IPS DF 19.7 (cell line): ENCODE measurements at regions not wholly inside any gene's neighbourhood (a gene's known extent, or its start where the extent isn't known, plus 50 kb on each side); places are given as distances from the start of the nearest gene placed in this dataset.
"Not testable (repeated sequence)": the region's sequence is repeated elsewhere in the genome, so short reads cannot be mapped to it uniquely, and the experiment has no call there.

Source experiments
- DNase-seq: peaks from one replicate; pipeline ENCODE4 v3.0.0-alpha.2; 2013; ENCODE audit warnings: low read depth, low spot score

DNA sequence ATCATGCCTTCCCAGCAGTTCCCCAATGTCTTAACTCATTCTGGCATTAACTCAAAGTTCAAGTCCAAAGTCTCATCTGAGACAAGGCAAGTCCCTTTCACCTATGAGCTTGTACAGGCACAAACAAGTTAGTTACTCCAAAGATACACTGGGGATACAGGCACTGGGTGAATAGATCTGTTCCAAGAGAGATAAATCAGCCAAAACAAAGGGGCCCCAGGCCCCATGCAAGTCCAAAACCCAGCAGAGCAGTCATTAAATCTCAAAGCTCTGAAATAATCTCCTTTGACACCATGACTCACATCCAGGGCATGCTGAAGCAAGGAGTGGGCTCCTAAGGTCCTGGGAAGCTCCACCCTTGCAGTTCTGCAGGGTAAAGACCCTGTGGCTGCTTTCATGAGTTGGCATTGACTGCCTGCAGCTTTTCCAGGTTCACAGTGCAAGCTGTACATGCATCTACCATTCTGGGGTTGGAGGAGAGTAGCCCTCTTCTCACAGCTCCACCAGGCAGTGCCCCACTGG, 332.2 kb upstream of the KIF2B start:
- DNase-seq: no peak

DNA sequence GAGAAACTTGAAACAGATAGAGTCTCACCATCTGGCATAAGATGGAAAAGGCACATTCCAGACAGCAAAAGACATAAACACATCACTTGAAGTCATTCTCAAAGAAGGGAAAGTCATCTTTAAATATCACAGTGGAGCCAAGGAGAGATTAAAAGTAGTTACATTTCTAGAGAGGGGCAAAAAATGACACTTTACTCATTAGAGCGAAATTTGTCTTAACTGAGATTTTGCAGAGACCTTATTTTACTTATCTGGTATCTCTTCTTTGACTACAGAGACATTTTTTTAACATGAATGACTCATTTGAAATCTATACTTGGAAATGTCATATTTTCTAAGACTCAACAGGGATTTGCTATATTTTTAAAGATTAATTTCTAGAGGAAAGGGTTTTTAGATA, 339.0 kb upstream of the KIF2B start:
- DNase-seq: no peak

DNA sequence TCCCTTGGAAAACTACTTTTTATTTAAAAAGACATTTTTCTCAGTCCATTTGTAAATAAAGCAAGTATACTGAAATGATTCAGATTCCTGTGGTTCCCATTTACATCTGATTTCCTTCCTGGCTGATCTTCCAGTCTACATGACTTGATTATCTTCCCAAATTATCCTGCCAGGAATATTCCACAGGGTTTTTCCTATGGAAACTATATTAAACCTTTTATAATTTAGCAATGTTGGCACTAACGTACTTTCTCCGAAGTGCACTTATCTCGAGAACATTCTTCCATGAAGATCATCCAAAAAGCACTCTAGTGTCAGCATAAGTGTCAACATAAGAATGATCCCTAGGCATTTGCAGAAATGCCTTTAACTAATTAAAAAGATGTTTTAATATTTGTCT, 347.7 kb upstream of the KIF2B start:
- no peak for DNase-seq

DNA sequence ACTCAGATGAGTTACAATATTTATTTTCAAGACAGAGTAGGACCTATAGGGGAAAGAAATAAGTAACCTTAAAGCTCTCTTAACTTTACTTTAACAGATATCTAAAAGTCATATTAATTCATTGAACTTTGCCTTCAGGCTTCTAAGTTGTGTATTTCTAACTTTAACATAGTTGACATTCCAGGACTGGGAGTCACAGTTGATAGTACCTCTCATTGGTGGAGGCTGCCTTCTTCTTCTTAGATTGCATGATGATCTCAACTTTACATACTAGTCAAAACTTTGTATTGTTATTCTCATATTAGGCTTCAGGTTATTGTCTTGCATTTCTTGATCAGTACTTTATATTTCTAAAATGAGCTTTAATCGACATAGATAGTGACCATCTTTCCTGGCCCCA, 350.1 kb upstream of the KIF2B start:
- no peak for DNase-seq

DNA sequence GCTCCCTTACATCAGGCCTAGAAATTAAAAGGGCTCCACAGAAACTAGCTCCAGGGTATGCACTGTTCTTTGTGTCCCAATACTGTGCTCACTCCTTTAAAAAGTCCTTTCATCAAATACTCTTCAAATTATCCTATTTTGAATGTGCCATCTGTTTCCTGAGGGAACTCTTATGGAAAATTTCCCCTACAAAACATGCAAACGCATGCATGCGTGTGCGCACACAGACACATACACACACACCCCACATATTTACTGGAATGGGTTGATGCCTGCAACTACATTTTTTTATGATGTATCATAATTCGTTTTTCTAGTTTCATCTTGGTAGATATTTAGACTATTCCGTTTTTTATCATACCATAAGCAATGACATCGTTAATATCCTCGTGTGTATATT, 351.2 kb upstream of the KIF2B start:
- DNase-seq: no peak

DNA sequence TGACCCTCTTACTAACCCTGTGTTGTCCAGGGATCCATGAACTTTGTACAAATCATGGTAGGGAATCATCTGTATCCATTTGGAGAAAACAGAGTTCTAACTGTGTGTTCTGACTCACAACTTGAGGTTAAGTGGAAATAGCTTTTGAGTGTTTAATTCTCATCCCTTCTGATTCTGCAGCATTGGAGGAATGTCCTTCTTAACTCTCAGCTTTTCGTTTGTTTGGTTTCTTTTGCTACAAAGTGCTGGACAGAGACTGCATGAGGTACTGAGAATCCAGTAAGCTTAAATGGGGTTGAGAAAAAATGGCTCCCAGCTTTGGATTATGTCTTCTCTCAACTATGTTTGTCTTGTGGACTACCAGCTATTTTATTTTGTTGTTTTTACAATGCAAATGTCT, 352.1 kb upstream of the KIF2B start:
- no peak for DNase-seq

DNA sequence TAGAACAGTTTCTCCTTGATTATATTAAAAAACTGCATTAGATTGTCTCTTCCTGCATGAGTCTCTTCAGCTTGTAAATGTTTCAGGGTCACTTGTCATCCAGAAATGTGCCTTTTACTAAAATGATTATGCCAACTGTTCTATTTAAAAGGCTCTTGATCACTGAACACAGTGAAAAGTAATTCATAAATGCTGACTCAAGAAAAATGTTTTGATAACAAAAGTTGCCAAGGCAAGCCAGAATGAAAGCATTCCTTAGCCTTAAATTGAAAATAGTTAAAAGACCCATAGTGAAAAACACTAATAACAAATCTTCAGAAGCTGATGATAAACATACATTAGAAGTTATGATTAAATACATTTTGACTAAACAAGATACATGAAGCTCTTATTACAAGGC, 356.0 kb upstream of the KIF2B start:
- no peak for DNase-seq

DNA sequence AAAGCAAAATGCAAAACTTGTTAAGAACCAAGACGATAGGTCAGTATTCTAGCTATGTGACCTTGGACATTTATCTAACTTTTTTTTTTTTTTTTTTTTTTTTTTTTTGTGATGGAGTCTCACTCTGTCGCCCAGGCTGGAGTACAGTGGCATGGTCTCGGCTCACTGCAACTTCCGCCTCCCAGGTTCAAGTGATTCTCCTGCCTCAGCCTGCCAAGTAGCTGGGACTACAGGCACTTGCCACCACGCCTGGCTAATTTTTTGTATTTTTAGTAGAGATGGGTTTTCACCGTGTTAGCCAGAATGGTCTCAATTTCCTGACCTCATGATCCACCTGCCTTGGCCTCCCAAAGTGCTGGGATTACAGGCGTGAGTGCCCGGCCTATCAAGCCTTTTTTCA, 358.3 kb upstream of the KIF2B start:
- not testable (repeated sequence) for DNase-seq

DNA sequence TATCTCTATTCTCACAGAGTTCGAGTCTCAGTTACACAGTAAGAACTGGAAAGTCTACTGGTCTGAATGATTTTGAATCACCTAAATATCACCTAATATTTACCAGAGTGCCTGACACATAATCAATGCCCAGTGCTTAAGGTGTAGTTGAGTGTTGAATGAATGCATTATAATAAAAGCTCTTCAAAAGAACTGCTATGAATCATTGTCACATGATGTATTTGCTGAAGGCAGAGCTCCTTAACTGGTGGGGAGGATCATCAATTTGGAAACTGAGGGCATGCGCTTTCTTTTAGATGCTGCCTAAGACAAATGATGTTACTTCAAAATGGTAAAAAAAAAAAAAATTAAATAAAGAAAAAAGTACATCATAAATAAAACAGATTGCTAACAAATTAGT, 359.4 kb upstream of the KIF2B start:
- no peak for DNase-seq

DNA sequence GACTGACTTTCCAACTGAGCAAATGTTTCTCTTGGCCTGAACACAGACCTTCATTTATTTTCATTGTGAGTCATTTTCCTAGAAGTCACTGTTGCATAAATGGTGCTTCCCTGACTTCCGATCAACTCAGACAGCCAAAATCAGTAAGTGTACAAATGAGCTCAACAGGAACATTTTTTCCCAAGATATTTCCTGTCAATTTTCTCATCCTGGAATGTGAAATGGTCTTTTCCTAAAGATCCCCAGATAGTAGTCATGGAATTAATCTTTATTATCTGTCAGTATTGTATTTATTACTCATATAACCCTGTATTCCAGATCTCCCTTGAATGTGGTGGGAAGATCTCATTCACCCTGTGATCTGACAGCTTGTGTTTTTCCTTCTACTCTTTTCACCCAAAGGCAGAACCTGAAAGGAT, 360.3 kb upstream of the KIF2B start:
- DNase-seq: no peak

DNA sequence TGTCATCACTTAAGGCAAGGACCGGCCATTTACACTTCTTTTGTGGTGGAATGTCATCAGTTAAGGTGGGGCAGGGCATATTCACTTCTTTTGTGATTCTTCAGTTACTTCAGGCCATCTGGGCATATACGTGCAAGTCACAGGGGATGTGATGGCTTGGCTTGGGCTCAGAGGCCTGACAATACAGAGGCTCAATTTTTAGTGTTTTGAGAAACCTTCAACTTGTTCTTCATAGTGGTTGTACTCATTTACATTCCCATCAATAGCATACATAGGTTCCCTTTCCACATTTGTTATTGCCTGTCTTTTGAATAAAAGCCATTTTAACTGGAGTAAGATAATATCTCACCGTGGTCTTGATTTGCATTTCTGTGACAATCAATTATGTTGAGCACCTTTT, 366.8 kb upstream of the KIF2B start:
- DNase-seq: peak; percentile 17

DNA sequence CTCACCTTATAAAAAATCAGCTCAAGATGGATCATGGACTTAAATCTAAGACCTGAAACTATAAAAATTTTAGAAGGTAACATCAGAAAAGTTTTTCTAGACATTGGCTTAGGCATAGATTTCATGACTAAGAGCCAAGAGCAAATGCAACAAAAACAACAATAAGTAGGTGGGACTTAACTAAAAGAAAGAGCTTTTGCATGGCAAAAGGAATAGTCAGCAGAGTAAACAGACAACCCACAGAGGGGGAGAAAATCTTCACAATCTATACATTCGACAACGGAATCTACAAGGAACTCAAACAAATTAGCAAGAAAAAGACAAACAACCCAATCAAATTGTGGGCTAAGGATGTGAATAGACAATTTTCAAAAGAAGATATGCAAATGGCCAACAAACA, 368.4 kb upstream of the KIF2B start:
- no peak for DNase-seq

DNA sequence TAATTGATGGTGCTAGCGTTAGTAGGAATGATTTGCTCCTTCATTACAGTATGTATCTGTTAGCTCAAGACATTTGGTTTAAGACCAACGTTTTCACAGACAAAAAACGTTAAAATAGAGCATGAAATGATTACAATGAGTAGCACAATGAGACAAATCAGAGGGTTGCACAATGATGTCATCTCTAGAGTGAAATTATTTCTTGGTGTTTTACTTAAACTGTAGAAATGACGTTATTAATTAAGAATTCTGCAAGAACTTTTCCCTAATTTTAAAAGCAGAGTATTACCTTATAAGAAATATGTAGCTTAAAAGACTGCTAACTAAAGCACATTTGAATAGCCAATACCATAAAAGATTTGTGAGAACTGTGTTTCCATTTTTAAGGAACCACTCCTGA, 373.4 kb upstream of the KIF2B start:
- no peak for DNase-seq

DNA sequence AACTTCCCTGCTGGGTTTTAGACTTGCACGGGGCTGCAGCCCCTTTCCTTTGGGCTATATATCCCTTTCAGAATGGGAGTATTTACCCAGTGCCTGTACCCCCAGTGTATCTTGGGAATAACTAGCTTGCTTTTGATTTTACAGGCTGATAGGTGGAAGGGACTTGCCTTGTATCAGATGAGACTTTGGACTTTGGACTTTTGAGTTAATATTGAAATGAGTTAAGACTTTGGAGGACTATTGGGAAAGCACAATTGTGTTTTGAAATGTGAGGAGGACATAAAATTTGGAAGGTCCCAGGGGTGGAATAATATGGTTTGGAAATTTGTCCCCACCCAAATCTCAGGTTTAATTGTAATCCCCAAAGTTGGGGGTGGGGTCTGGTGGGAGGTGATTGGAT, 393.8 kb upstream of the KIF2B start:
- no peak for DNase-seq

DNA sequence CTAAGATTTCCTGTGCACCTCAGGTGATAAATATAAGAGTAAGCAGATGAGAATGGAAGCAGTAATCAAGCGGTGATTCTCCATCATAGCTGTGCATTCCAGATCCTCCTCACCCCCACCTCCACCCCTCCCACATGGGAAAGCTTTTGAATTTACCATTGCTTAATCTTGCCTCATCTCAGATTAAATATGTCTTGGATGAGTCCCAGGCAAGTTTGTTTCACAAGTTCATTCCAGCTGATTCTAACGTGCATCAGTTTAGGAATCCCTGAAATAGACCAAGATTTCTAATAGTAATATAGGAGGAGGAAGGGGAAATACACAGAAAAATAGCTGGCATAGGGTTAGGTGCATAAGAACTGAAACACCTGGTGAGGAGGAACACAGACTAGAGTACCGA, 396.2 kb upstream of the KIF2B start:
- no peak for DNase-seq

DNA sequence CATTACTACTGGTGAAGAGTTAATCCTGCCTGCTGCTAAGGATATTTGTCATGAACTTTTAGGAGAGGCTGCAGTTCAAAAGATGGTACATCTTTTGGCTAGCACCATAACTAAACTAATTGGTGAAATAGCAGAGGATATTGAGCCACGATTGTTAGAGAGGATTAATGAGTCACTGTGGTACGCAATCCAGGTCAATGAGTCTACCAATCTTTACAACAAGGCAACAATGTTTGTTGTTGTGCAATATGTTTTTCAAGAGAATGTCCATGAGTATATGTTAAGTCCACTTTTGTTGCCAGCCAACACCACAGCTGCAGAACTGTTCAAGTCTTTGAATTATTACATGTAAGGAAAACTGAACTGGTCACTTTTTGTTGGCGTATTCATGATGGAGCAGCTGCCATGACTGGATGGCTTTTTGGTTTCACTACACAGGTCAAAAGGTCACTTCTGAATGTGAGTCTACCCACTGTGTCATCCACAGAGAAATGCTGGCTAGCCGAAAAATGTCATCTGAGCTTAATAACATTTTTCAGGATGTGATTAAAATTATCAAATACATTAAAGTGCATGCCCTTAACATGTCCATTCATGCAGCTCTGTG, 402.6 kb upstream of the KIF2B start:
- DNase-seq: no peak

DNA sequence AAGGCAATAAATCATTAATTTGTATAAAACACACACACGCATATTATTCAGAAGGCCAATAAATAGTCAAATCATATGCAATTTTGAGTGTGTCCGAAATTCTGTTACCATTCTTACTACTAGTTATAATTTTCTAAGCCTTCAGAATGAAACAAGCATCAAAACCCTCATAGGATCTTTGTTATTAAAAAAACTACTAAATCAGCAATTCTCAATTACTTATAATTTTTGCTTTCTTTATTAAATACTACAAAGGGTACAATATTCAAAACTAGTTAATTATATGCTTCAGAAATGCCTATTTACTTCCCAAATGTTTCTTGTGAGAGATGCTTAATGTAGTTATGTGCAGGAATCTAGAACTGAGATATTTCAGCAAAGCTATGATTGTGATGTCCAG, 413.1 kb upstream of the KIF2B start:
- no peak for DNase-seq

DNA sequence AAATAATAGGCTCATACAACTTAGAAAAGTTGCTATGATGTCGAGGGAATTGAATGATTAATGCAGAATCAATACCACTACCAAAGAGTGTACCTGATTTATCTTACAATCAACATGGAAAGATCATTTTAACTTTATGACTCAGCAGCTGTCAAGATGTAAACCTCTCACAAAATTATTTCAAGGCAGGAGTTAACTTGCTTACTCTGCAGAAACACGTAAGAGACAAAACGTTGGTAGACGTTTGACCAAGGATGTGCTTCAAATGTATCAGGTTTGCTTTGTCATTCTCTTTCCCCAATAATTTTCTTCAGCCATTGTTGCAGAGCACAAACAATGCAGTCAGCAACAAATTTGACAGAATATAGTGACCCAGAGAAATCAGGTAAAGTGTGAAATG, 415.8 kb upstream of the KIF2B start:
- no peak for DNase-seq

DNA sequence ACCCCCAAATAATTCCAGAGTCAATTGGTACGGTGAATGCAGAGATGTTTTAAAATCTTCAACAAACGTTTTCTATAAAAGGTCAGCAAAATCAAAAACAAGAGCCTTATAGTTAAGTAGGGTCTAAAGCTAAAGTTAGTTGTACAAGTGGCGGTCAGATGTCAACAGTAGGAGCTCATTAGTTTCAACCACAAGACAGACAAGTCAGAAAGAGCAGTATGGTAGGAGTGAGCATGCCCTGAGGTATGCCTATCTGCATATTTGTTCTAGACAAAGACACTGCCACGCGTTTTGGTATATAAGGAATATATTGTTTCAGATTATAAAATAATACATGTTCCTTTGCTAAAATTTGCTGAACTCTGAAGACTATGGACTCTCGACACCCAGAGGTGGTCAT, 431.5 kb upstream of the KIF2B start:
- DNase-seq: no peak

DNA sequence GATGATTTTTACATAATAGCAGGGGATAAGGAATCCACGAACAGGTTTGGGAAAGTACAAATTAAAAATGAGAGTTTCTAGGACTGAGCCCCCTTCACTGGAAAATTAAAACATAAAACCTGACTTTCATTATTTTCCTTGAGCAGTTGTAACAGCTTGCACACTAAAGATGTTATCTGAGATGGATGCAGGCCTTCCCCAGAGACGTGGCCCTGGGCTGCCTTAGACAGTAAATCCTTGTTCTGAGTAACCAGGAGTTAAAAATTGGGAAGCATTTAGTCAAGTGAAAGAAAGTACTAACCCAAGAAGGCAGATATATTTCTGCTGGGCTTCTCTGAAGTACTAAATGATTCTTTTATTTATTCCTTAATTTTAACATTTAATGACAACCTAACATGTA, 432.2 kb upstream of the KIF2B start:
- DNase-seq: no peak

DNA sequence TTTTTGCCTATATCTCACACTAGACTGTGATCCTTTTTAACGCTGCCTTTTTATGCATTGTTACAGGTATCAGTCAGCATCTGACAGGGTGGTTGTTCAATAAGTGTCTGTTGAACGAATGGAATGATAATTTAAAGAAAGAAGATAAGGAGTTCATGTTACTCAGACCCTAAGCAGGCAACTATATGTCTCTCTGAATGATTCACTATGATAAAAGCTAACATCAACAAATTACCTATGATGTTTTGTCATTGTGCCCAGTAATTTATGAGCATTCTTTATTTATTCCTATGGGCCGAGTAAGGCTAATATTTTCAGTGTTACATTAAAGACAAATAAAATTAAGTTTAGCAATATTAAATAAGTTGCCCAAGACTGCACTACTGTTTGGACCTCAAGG, 435.0 kb upstream of the KIF2B start:
- DNase-seq: no peak

DNA sequence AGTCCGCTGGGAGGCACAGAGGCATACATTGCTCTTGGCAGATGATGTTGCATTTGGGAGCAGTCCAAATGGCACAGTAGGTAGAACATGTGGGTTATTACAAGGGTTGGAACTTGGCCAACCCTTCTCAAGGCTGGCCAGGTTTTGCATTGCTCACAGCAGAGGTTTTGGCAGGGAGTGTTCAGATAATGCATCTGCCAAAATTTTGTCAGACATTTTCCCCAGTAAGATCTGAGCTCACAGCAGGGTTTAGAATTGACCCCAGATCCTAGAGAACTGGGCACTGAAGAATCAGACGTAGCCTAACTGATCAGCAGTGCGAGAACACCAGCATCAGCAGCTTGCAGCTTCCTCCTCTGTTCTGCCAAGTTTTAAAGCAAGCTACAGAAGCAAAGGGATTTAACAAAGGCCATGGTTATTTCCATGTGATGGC, 468.8 kb upstream of the KIF2B start:
- no peak for DNase-seq

DNA sequence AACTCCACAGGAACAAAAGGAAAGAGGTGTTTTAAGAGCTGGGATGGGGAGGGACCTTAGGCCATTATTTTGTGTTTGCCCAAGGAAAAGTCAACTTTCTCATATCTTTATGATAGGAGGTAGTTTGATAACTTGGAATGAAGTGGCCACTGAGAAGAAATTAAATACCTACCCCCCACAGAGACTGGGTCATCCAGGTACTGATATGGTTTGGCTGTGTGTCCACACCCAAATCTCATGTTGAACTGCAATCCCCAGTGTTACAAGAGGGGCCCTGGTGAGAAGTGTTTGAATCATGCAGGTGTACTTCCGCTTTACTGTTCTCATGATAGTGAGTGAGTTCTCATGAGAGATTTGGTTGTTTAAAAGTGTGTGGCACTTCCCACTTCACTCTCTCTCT, 477.9 kb upstream of the KIF2B start:
- no peak for DNase-seq

DNA sequence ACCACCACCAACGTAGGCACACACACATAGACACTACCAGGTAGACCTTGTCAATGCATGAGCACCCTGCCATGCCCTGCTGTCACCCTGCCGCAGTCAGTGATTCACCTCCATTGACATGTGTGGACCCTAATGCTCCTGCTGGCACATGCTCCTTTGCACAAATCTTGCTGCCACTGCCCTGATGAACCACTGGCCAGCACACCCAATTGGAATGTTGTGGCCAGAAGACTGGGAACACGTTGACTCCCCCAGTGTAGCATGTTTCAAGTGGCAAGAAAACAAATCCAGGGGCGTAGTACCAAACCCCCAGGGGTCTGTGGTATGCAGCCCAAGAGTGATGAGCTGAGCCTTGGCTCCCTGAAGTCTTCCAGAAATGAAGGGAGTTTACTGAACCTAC, 486.4 kb upstream of the KIF2B start:
- DNase-seq: no peak
